CD14-positive monocyte (primary cell): ENCODE measurements at regions not wholly inside any gene's neighbourhood (a gene's known extent, or its start where the extent isn't known, plus 50 kb on each side); places are given as distances from the start of the nearest gene placed in this dataset.

Experiments used
- DNase-seq, 3 donors: peaks; one replicate each; pipeline ENCODE4 v3.0.0-alpha.2; 2011 to 2022
- H2AFZ ChIP-seq: 2 replicates; pipeline ENCODE4 v1.6.0; 2012; ENCODE audit warnings: mild to moderate bottlenecking, low read depth, low read length, inconsistent platforms; ENCODE audit not compliant: insufficient read depth, poor library complexity, severe bottlenecking
- H3K27ac ChIP-seq, 2 donors: 1 replicate in 1 of 2; 2 replicates in 1 of 2; pipeline ENCODE4 v1.5.1; 2012 to 2013; ENCODE audit warnings: low read length in 2 of 2, control low read depth in 1 of 2, inconsistent platforms in 1 of 2, low read depth in 1 of 2, mild to moderate bottlenecking in 1 of 2
- H3K27me3 ChIP-seq, 2 donors: one replicate each; pipeline versions ENCODE4 v1.6.0 to v1.6.1; 2011 to 2013; ENCODE audit warnings: low read length in 2 of 2; ENCODE audit not compliant: control insufficient read depth in 2 of 2, insufficient read depth in 2 of 2
- H3K36me3 ChIP-seq, 2 donors: replicated peaks in 1 of 2; 1 replicate in 1 of 2; 2 replicates in 1 of 2; pipeline versions ENCODE4 v1.5.1 to v1.6.1; 2012 to 2013; ENCODE audit warnings: low read length in 2 of 2, control low read depth in 1 of 2, inconsistent platforms in 1 of 2, mild to moderate bottlenecking in 1 of 2; ENCODE audit not compliant: insufficient read depth in 2 of 2, control insufficient read depth in 1 of 2
- H3K4me1 ChIP-seq, 2 donors: 1 replicate in 1 of 2; 2 replicates in 1 of 2; pipeline versions ENCODE4 v1.5.1 to v1.6.1; 2012 to 2013; ENCODE audit warnings: low read length in 2 of 2, control low read depth in 1 of 2, inconsistent platforms in 1 of 2, mild to moderate bottlenecking in 1 of 2, moderate library complexity in 1 of 2; ENCODE audit not compliant: insufficient read depth in 2 of 2, control insufficient read depth in 1 of 2
- H3K4me2 ChIP-seq: replicated peaks from 2 replicates; pipeline ENCODE3; 2012; ENCODE audit warnings: low read length, moderate library complexity, mild to moderate bottlenecking; ENCODE audit not compliant: poor library complexity, severe bottlenecking; ENCODE audit errors: extremely low read depth
- H3K4me3 ChIP-seq, 3 experiments: fragments of 200-600 bp in 1 of 3; sonication (generic) in 1 of 3; replicated peaks in 1 of 3; 1 replicate in 2 of 3; 2 replicates in 1 of 3; pipeline ENCODE4 v1.5.1; 2011 to 2013; ENCODE audit warnings: low read length in 3 of 3, mild to moderate bottlenecking in 3 of 3, control low read depth in 2 of 3, low read depth in 2 of 3, inconsistent platforms in 1 of 3, moderate library complexity in 1 of 3
- H3K79me2 ChIP-seq: 2 replicates; pipeline ENCODE4 v1.6.0; 2012; ENCODE audit warnings: mild to moderate bottlenecking, control low read depth, inconsistent platforms, low read length, moderate library complexity; ENCODE audit not compliant: insufficient read depth
- H3K9ac ChIP-seq: 2 replicates; pipeline ENCODE4 v1.6.0; 2017; ENCODE audit warnings: low read length, mild to moderate bottlenecking; ENCODE audit not compliant: insufficient read depth, poor library complexity, severe bottlenecking
- H3K9me3 ChIP-seq, 2 donors: replicated peaks in 1 of 2; 1 replicate in 1 of 2; 2 replicates in 1 of 2; pipeline versions ENCODE4 v1.5.1 to v1.6.1; 2012 to 2013; ENCODE audit warnings: low read length in 2 of 2, control low read depth in 1 of 2; ENCODE audit not compliant: control insufficient read depth in 1 of 2, insufficient read depth in 1 of 2
- H4K20me1 ChIP-seq: 2 replicates; pipeline ENCODE4 v1.6.0; 2012; ENCODE audit warnings: mild to moderate bottlenecking, low read length, control low read depth, moderate library complexity; ENCODE audit not compliant: insufficient read depth
- H3K27ac Mint-ChIP-seq, 7 donors: one replicate each; pipeline ENCODE4 v1.8.0; 2020; ENCODE audit warnings: mild to moderate bottlenecking in 7 of 7, mixed read lengths in 7 of 7, moderate library complexity in 6 of 7, inconsistent platforms in 2 of 7
- H3K27me3 Mint-ChIP-seq, 3 donors: one replicate each; pipeline ENCODE4 v1.8.0; 2021 to 2022; ENCODE audit warnings: low read depth in 3 of 3, mild to moderate bottlenecking in 3 of 3, mixed read lengths in 3 of 3, moderate library complexity in 3 of 3, inconsistent platforms in 1 of 3
- H3K36me3 Mint-ChIP-seq, 2 donors: one replicate each; pipeline ENCODE4 v1.8.0; 2020; ENCODE audit warnings: mixed read lengths in 2 of 2, inconsistent platforms in 1 of 2, mild to moderate bottlenecking in 1 of 2
- H3K4me1 Mint-ChIP-seq: one replicate; pipeline ENCODE4 v1.8.0; 2020; ENCODE audit warnings: mild to moderate bottlenecking, mixed read lengths
- H3K4me3 Mint-ChIP-seq, 2 donors: one replicate each; pipeline ENCODE4 v1.8.0; 2020; ENCODE audit warnings: mild to moderate bottlenecking in 2 of 2, mixed read lengths in 2 of 2, moderate library complexity in 1 of 2
- H3K9me3 Mint-ChIP-seq, 7 donors: one replicate each; pipeline ENCODE4 v1.8.0; 2020 to 2022; ENCODE audit warnings: mixed read lengths in 7 of 7, mild to moderate bottlenecking in 6 of 7, moderate library complexity in 6 of 7, inconsistent platforms in 2 of 7
- WGBS: methylation state at CpG from one replicate; pipeline ENCODE4 v1.1.5; 2013; ENCODE audit warnings: missing lambda C conversion rate; ENCODE audit not compliant: insufficient coverage; 5-methylcytosine and 5-hydroxymethylcytosine counted together
- intact Hi-C, 2 donors: fragments of 100-400 bp; cut with micrococcal nuclease; formaldehyde crosslinking; loops; one replicate each; pipeline versions ENCODE4 v1.15.0 to v1.15.1; 2023
- TF ChIP-seq, protein P1 (sequence below): fragments of 200-600 bp; IDR thresholded peaks from one replicate; pipeline ENCODE4 v1.8.0; 2022; ENCODE audit warnings: antibody characterized with exemption, mild to moderate bottlenecking

DNA sequence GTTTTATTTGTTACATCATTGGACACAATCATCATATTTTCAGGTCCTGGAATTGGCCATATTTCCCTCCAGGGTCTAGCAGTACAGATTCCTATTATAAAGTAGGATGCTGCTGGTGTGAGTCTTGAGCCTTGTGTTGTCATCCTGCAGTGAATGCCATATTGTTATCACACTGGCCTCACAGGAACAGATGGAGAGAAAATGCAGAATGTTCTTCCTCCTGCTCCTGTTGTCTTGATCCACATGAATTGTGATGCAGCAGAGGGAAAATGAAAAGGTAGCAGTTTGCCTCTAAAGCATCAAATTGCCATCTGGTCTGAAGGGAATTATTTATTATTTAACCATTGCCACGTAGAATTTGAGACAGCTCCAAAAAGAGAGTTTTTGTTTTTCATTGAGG lies 248.6 kb downstream of the GPAM start:
- Histone ChIP-seq H3K9me3 (no peaks in the 10 kb centered on the region), H3K27ac (no peak overlapping the region), H3K79me2 (no peaks in the 10 kb centered on the region), H3K27me3 (no peaks in the 10 kb centered on the region), H3K4me2 (no peak overlapping the region), H3K4me3 (no peak overlapping the region), H2AFZ (no peak overlapping the region), H3K9ac (no peak overlapping the region), H3K4me1 (no peaks in the 10 kb centered on the region), H4K20me1 (no peaks in the 10 kb centered on the region), H3K36me3 (no peaks in the 10 kb centered on the region)
- TF ChIP-seq, protein P1, sequence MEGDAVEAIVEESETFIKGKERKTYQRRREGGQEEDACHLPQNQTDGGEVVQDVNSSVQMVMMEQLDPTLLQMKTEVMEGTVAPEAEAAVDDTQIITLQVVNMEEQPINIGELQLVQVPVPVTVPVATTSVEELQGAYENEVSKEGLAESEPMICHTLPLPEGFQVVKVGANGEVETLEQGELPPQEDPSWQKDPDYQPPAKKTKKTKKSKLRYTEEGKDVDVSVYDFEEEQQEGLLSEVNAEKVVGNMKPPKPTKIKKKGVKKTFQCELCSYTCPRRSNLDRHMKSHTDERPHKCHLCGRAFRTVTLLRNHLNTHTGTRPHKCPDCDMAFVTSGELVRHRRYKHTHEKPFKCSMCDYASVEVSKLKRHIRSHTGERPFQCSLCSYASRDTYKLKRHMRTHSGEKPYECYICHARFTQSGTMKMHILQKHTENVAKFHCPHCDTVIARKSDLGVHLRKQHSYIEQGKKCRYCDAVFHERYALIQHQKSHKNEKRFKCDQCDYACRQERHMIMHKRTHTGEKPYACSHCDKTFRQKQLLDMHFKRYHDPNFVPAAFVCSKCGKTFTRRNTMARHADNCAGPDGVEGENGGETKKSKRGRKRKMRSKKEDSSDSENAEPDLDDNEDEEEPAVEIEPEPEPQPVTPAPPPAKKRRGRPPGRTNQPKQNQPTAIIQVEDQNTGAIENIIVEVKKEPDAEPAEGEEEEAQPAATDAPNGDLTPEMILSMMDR: no peak
- no peaks in the 10 kb centered on the region for H3K4me1 Mint-ChIP-seq
- H3K4me3 Mint-ChIP-seq: no peak overlapping the region
- H3K9me3 Mint-ChIP-seq: peaks cover 0 to 9% (median 4%) of the 10 kb centered on the region in 7 donors
- intact Hi-C loops: no loop called here
- H3K27ac Mint-ChIP-seq: no peak overlapping the region
- DNase-seq: no peak
- WGBS: no CpG with 5 or more reads among the region's 1 CpG
- no peaks in the 10 kb centered on the region for H3K27me3 Mint-ChIP-seq
- H3K36me3 Mint-ChIP-seq: no peaks in the 10 kb centered on the region

DNA sequence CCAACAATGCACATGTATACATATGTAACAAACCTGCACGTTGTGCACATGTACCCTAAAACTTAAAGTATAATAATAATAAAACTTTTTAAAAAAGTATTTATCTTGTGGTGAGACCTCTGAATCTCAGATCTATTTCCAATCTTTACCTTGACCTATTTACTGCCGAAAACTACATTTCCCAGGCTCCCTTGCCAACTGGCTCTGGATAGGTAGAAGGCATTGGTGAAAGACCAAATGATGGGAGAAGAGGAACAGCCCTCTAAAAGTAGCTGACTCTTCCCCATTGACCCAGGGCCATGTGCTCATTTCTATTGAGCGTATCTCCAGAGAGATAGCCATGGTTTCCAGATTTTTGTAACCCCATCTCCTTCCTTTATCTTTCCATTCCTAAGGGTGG lies 247.4 kb downstream of the GPAM start:
- Histone ChIP-seq H3K79me2 (no peaks in the 10 kb centered on the region), H3K4me1 (no peaks in the 10 kb centered on the region), H2AFZ (no peak overlapping the region), H3K4me3 (no peak overlapping the region), H3K27me3 (no peaks in the 10 kb centered on the region), H3K27ac (no peak overlapping the region), H4K20me1 (no peaks in the 10 kb centered on the region), H3K36me3 (no peaks in the 10 kb centered on the region), H3K9me3 (no peaks in the 10 kb centered on the region), H3K9ac (no peak overlapping the region), H3K4me2 (no peak overlapping the region)
- Mint-ChIP-seq H3K36me3 (no peaks in the 10 kb centered on the region), H3K4me3 (no peak overlapping the region), H3K27me3 (no peaks in the 10 kb centered on the region), H3K9me3 (peaks cover 0 to 6% (median 4%) of the 10 kb centered on the region in 7 donors), H3K27ac (no peak overlapping the region), H3K4me1 (no peaks in the 10 kb centered on the region)
- DNase-seq: no peak
- WGBS: no CpG with 5 or more reads among the region's 3 CpGs
- intact Hi-C loops: no loop called here
- TF ChIP-seq, protein P1: no peak
